ENCODE measurements at regions not wholly inside any gene's neighbourhood (a gene's known extent, or its start where the extent isn't known, plus 50 kb on each side); places are given as distances from the start of the nearest gene placed in this dataset.

GRCh38 chr4:135694066-135694465 is 1492.5 kb upstream of the PABPC4L start:
- no peak overlapping the region for H3K4me3 ChIP-seq
- H3K27me3 ChIP-seq = no peaks in the 10 kb centered on the region
- H3K4me1 ChIP-seq = no peaks in the 10 kb centered on the region
- H3K27ac ChIP-seq = no peak overlapping the region
- no peak for DNase-seq
- TF ChIP-seq POLR2AphosphoS5 (IDR thresholded peaks at IDR 0.05) (no peak), POLR2A (IDR thresholded peaks at IDR 0.05) (no peak), EP300 (IDR thresholded peaks at IDR 0.05) (no peak)
- TF ChIP-seq, protein P1, sequence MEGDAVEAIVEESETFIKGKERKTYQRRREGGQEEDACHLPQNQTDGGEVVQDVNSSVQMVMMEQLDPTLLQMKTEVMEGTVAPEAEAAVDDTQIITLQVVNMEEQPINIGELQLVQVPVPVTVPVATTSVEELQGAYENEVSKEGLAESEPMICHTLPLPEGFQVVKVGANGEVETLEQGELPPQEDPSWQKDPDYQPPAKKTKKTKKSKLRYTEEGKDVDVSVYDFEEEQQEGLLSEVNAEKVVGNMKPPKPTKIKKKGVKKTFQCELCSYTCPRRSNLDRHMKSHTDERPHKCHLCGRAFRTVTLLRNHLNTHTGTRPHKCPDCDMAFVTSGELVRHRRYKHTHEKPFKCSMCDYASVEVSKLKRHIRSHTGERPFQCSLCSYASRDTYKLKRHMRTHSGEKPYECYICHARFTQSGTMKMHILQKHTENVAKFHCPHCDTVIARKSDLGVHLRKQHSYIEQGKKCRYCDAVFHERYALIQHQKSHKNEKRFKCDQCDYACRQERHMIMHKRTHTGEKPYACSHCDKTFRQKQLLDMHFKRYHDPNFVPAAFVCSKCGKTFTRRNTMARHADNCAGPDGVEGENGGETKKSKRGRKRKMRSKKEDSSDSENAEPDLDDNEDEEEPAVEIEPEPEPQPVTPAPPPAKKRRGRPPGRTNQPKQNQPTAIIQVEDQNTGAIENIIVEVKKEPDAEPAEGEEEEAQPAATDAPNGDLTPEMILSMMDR (IDR thresholded peaks at IDR 0.05) = no peak
- WGBS, 2 donors = 72 to 80% methylated on average over 2 of the region's 2 CpGs
- intact Hi-C loops (cut with DNase I) = no loop called here
- no peaks in the 10 kb centered on the region for H3K36me3 ChIP-seq
- no peaks in the 10 kb centered on the region for H3K9me3 ChIP-seq

- intact Hi-C loops (cut with DNase I) = no loop called here
- no peak for DNase-seq
- H3K9me3 ChIP-seq = no peaks in the 10 kb centered on the region
Observed at GRCh38 chr4:135684001-135684400, 1482.4 kb upstream of the PABPC4L start.

GRCh38 chr4:135672202-135672601 is 1470.6 kb upstream of the PABPC4L start:
- Histone ChIP-seq H3K27me3 (no peaks in the 10 kb centered on the region), H3K36me3 (no peaks in the 10 kb centered on the region), H3K4me1 (no peaks in the 10 kb centered on the region), H3K4me3 (no peak overlapping the region), H3K9me3 (no peaks in the 10 kb centered on the region), H3K27ac (no peak overlapping the region)
- intact Hi-C loops (cut with DNase I) = no loop called here
- 77 to 89% methylated on average over 2 of the region's 2 CpGs for WGBS, 2 donors
- DNase-seq = no peak
- TF ChIP-seq POLR2A (IDR thresholded peaks at IDR 0.05) (no peak), EP300 (IDR thresholded peaks at IDR 0.05) (no peak), POLR2AphosphoS5 (IDR thresholded peaks at IDR 0.05) (no peak)
- TF ChIP-seq, protein P1 (IDR thresholded peaks at IDR 0.05) = no peak

More at GRCh38 chr4:135684001-135684400, 1482.4 kb upstream of the PABPC4L start:
- Histone ChIP-seq H3K27ac (no peak overlapping the region), H3K4me1 (no peaks in the 10 kb centered on the region), H3K27me3 (no peaks in the 10 kb centered on the region), H3K36me3 (no peaks in the 10 kb centered on the region), H3K4me3 (no peak overlapping the region)
- 65 to 80% methylated on average over 2 of the region's 2 CpGs for WGBS, 2 donors
- no peak for TF ChIP-seq POLR2A (IDR thresholded peaks at IDR 0.05)

- H3K36me3 ChIP-seq = no peaks in the 10 kb centered on the region
- TF ChIP-seq, protein P1 (IDR thresholded peaks at IDR 0.05) = no peak
- TF ChIP-seq POLR2AphosphoS5 (IDR thresholded peaks at IDR 0.05) = no peak
- TF ChIP-seq EP300 (IDR thresholded peaks at IDR 0.05) = no peak
- TF ChIP-seq POLR2A (IDR thresholded peaks at IDR 0.05) = no peak
- H3K27ac ChIP-seq = no peak overlapping the region
- DNase-seq = no peak
- H3K27me3 ChIP-seq = no peaks in the 10 kb centered on the region
- H3K4me1 ChIP-seq = no peaks in the 10 kb centered on the region
- no peak overlapping the region for H3K4me3 ChIP-seq
- no peaks in the 10 kb centered on the region for H3K9me3 ChIP-seq
- intact Hi-C loops (cut with DNase I) = no loop called here
Observed at GRCh38 chr4:135670548-135670947, 1469.0 kb upstream of the PABPC4L start.

Small RNA genes lying in the stretch of these regions (small RNA-seq; reads per million reads assigned to genes)
- gene RNU1-89P (0 to 0.07 (median 0) reads per million in 3 donors), gene SERF1AP1 (0 to 0.36 (median 0) reads per million in 3 donors)
